22Rv1 (cell line): ENCODE measurements at regions not wholly inside any gene's neighbourhood (a gene's known extent, or its start where the extent isn't known, plus 50 kb on each side); places are given as distances from the start of the nearest gene placed in this dataset.

Source experiments
- CTCF ChIP-seq: fragments of 450-650 bp; IDR thresholded peaks from 2 replicates; pipeline ENCODE4 v1.5.1; 2017; ENCODE audit warnings: mild to moderate bottlenecking
- ZFX ChIP-seq: fragments of 450-650 bp; IDR thresholded peaks from 2 replicates; pipeline ENCODE4 v1.6.1; 2017; ENCODE audit warnings: antibody characterized with exemption, borderline replicate concordance

- TF ChIP-seq CTCF (no peak), ZFX (no peak)
Observed at GRCh38 chr5:158530115-158530514, 569.6 kb downstream of the EBF1 start.
